ENCODE measurements at regions not wholly inside any gene's neighbourhood (a gene's known extent, or its start where the extent isn't known, plus 50 kb on each side); places are given as distances from the start of the nearest gene placed in this dataset.
A peak's percentile ranks its signal among the peaks of the same experiment; 100 is the strongest.
"Not testable (repeated sequence)": the region's sequence is repeated elsewhere in the genome, so short reads cannot be mapped to it uniquely, and the experiment has no call there.

DNA sequence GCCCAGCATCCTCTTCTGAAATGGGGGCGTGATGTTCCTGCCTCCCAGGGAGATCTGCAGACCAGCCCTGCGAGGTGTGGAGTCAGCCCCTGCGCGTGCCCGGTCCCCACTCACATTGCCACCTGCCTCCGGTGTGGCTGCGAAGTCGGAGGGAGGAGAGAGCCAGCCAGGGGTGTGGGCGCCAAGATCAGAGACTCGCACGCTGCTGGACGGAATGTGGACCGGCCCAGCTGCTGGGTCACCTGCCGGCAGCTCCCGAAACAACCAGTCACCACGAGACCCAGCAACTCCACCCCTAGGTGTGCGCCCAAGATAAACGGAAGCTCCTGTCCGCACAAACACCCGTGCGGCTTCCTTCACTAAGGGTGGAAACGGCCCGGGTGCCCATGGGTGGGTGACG, 51.1 kb upstream of the EGFL7 start:
- no peak for DNase-seq (ENCODE audit: low spot score)

DNA sequence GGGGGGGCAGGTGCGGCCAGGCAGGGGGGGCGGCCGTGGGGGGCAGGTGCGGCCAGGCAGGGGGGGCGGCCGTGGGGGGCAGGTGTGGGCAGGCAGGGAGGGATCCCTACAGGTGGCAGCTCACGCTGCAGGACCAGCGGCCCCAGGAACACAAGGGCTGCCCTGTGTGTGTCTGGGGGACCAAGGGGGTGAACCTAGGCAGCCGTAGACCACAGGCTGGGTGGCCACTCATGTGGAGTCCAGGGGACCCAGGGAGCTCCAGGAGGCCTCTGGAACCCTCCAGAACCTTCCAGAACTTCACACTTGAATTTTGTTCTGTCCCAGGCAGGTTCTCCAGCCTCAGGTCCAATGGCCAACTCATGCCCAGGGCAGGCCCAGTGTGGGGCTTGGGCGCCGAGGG, 51.6 kb upstream of the EGFL7 start:
- DNase-seq (ENCODE audit: low spot score) = no peak

DNA sequence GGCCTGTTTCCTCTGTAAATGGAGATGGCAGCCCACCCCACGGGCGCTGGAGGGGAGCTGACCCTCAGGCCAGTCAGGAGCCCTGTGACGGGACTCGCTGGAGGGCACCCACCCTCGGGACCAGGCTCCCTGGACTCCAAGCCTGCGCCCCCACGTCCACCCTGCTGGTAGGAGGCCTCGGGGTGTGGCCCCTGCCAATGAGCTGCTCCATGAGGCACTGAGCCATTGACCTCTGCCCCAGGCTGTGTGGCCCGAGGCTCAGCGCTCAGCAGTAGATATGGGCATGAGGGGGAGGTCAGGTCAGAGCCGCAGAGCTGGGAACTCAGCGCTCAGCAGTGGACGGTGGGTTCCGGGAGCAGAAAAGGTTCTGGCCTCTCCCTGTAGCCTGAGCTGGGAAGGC, 52.3 kb upstream of the EGFL7 start:
- DNase-seq (ENCODE audit: low spot score) = no peak

DNA sequence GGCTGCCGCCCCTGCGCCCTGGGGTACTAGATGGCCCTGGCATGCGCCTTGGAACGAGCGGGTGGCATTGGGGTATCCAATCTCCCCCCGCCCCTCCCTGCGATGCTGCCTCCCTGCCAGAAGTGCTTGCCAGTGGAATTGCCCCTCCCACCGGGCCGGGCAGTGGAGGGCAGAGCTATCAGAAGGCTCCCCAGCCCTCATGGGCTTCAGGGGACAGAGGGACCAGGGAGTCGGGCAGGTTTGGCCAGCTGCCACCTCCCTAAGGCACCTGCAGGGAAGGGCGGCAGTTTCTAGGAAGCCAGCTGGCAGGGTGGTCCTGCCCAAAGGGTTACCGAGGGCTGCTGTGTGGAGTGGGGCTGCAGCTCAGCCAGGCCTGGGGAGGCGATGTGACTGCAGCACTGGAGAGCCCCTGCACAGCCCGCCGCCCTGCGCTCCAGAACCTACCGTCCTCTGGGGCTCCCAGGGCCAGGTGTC, 52.8 kb upstream of the EGFL7 start:
- no peak for DNase-seq (ENCODE audit: low spot score)

GRCh38 chr9:136609160-136609475, 53.6 kb upstream of the EGFL7 start:
- DNase-seq (ENCODE audit: low spot score) = no peak

- no peak for DNase-seq (ENCODE audit: low spot score)
Measured at GRCh38 chr9:136608348-136609159, 54.2 kb upstream of the EGFL7 start.

- no peak for DNase-seq (ENCODE audit: low spot score)
Measured at GRCh38 chr9:136607334-136607919, 55.3 kb upstream of the EGFL7 start.

GRCh38 chr9:136606687-136607333, 55.9 kb upstream of the EGFL7 start:
- no peak for DNase-seq (ENCODE audit: low spot score)

- no peak for DNase-seq (ENCODE audit: low spot score)
Measured at GRCh38 chr9:136605988-136606660, 56.6 kb upstream of the EGFL7 start.

DNA sequence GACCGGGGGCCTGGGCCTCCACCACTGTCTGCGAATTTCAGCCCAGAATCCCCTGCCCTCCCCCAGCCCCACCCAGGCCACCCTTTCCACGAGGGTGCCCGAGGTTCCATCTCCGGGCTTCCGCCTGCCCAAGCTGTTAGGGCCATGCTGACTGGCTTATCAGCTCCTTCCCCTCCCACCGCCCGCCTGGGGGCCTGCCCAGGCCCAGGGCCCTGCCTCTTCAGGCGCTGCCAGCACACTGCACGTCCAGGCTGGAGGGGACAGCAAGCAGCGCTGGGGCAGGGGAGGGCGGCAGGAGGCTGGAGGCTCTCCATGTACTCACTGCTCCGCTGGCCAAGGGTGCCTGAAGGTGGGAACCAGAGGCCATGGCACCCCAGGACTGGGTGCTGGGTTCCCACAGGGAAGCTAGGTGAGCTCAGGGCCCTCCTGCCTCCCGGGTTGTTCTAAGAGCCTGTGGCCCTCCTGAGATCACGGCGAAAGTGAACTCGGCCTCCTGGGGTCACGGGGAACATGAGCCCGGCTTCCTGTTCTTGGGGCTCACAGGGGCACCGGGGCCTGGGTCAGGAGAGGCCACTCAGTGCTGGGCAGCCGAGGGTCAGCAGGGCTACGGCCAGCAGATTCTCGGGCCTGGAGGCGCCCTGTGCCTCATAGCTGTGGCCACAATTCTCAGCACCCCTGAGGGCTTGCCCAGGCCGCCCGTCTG, 57.7 kb upstream of the EGFL7 start:
- no peak for DNase-seq (ENCODE audit: low spot score)

GRCh38 chr9:136603901-136604814, 58.3 kb upstream of the NOTCH1 start:
- no peak for DNase-seq (ENCODE audit: low spot score)

GRCh38 chr9:136603216-136603615, 57.4 kb upstream of the NOTCH1 start:
- no peak for DNase-seq (ENCODE audit: low spot score)

- peak; percentile 61 for DNase-seq (ENCODE audit: low spot score)
Measured at GRCh38 chr9:136602193-136602885, 56.5 kb upstream of the NOTCH1 start.

GRCh38 chr9:136601250-136601973, 55.6 kb upstream of the NOTCH1 start:
- DNase-seq (ENCODE audit: low spot score) = not testable (repeated sequence)

GRCh38 chr9:136599811-136600660, 54.2 kb upstream of the NOTCH1 start:
- no peak for DNase-seq (ENCODE audit: low spot score)

- DNase-seq (ENCODE audit: low spot score) = no peak
Measured at GRCh38 chr9:136599074-136599531, 53.3 kb upstream of the NOTCH1 start.

- DNase-seq (ENCODE audit: low spot score) = not testable (repeated sequence)
Measured at GRCh38 chr9:136598390-136599073, 52.7 kb upstream of the NOTCH1 start.

DNA sequence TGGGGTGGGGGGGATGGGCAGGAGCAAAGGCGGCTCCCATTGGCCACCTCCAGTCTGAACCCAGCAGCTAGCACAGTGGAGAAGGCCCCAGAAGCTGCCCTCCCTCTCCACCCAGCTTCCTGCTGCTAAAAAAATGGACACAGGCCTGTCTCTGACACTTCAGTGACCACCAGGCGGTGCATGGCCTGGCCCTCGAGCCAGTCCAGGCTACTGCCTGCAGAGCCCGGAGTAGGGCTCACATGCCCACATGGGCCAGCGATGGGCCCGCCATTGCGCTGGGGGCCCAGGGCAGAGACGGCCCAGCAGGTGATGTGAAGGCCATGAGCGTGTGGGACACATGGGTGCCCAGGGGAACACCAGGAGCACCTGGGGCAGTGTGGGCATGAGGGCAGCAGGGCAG, 52.1 kb upstream of the NOTCH1 start:
- no peak for DNase-seq (ENCODE audit: low spot score)
